Ovary (tissue), 3 donors: ENCODE measurements at regions not wholly inside any gene's neighbourhood (a gene's known extent, or its start where the extent isn't known, plus 50 kb on each side); places are given as distances from the start of the nearest gene placed in this dataset.

Source experiments
- CTCF ChIP-seq, 3 donors: fragments of 450-650 bp in 2 of 3; fragments of 200-600 bp in 1 of 3; IDR thresholded peaks; one replicate each; pipeline versions ENCODE4 v1.5.1 to v1.8.0; 2016 to 2022; ENCODE audit warnings: antibody characterized with exemption in 3 of 3, mild to moderate bottlenecking in 1 of 3
- EP300 ChIP-seq: sonication (generic); formaldehyde crosslinking; IDR thresholded peaks from one replicate; pipeline ENCODE4 v1.6.1; 2017; ENCODE audit warnings: antibody characterized with exemption
- POLR2A ChIP-seq: fragments of 450-650 bp; IDR thresholded peaks from one replicate; pipeline ENCODE4 v1.6.1; 2017; ENCODE audit warnings: antibody characterized with exemption, mild to moderate bottlenecking, moderate library complexity
- donor health status: DM: no; HTN: no; CAD: no.

- TF ChIP-seq CTCF (IDR thresholded peaks at IDR 0.05): no peak
- TF ChIP-seq EP300: no peak
- TF ChIP-seq POLR2A: no peak
Measured at GRCh38 chr16:85221771-85222154, 109.5 kb upstream of the CIBAR2 start.
